Nephron progenitor cell (in vitro differentiated cells): ENCODE measurements at regions not wholly inside any gene's neighbourhood (a gene's known extent, or its start where the extent isn't known, plus 50 kb on each side); places are given as distances from the start of the nearest gene placed in this dataset.
"Not testable (repeated sequence)": the region's sequence is repeated elsewhere in the genome, so short reads cannot be mapped to it uniquely, and the experiment has no call there.

Experiments used
- DNase-seq: peaks from one replicate; pipeline ENCODE4 v3.0.0; 2021
- H3K27ac Mint-ChIP-seq: 2 replicates; pipeline ENCODE4 v1.8.0; 2021; ENCODE audit warnings: mild to moderate bottlenecking, moderate library complexity, mixed read lengths
- H3K27me3 Mint-ChIP-seq: 2 replicates; pipeline ENCODE4 v1.8.0; 2021; ENCODE audit warnings: mild to moderate bottlenecking, low read depth, mixed read lengths; ENCODE audit not compliant: poor library complexity
- H3K36me3 Mint-ChIP-seq: 2 replicates; pipeline ENCODE4 v1.8.0; 2021; ENCODE audit warnings: low read depth, mixed read lengths
- H3K4me1 Mint-ChIP-seq: 2 replicates; pipeline ENCODE4 v1.8.0; 2021; ENCODE audit warnings: mixed read lengths
- H3K4me3 Mint-ChIP-seq: 2 replicates; pipeline ENCODE4 v1.8.0; 2021; ENCODE audit warnings: mild to moderate bottlenecking, moderate library complexity, mixed read lengths
- H3K9me3 Mint-ChIP-seq: 2 replicates; pipeline ENCODE4 v1.8.0; 2021; ENCODE audit warnings: mild to moderate bottlenecking, moderate library complexity, mixed read lengths
- TF ChIP-seq, protein P1 (sequence below): fragments of 200-600 bp; sonication (generic); IDR thresholded peaks from 2 replicates; pipeline ENCODE4 v1.5.0; 2021; ENCODE audit warnings: antibody characterized with exemption

DNA sequence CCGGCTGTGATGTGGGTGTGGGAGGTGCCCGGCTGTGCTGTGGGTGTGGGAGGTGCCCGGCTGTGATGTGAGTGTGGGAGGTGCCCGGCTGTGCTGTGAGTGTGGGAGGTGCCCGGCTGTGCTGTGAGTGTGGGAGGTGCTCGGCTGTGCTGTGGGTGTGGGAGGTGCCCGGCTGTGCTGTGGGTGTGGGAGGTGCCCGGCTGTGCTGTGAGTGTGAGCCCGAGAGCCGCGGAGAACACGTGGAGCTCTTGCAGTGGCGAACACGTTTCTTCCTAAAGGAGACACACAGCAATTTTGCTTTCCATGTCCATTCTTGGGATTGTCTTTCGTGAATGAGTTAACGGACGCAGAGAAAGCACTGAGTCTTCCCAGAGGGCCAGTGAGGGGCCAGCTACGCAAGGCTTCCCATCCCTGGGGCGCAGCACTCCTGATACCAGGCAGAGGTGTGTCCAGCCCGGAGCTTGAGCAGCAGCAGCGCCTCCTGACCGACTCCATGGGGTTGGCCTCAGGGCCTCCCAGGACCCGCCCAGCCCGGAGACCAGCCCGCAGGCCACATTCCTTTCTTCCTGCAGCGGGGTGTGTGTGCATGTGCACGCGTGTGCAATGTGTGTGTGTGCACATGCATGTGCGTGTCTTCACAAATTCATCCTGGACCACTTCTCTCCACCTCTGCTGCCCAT lies 245.0 kb upstream of the B3GAT1 start:
- TF ChIP-seq, protein P1, sequence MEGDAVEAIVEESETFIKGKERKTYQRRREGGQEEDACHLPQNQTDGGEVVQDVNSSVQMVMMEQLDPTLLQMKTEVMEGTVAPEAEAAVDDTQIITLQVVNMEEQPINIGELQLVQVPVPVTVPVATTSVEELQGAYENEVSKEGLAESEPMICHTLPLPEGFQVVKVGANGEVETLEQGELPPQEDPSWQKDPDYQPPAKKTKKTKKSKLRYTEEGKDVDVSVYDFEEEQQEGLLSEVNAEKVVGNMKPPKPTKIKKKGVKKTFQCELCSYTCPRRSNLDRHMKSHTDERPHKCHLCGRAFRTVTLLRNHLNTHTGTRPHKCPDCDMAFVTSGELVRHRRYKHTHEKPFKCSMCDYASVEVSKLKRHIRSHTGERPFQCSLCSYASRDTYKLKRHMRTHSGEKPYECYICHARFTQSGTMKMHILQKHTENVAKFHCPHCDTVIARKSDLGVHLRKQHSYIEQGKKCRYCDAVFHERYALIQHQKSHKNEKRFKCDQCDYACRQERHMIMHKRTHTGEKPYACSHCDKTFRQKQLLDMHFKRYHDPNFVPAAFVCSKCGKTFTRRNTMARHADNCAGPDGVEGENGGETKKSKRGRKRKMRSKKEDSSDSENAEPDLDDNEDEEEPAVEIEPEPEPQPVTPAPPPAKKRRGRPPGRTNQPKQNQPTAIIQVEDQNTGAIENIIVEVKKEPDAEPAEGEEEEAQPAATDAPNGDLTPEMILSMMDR: no peak
- H3K9me3 Mint-ChIP-seq: peaks cover 13% of the 10 kb centered on the region
- DNase-seq: no peak
- no peak overlapping the region for H3K4me3 Mint-ChIP-seq
- peaks cover 20% of the 10 kb centered on the region for H3K27me3 Mint-ChIP-seq
- H3K4me1 Mint-ChIP-seq: peaks cover 27% of the 10 kb centered on the region
- H3K27ac Mint-ChIP-seq: no peak overlapping the region
- no peaks in the 10 kb centered on the region for H3K36me3 Mint-ChIP-seq

DNA sequence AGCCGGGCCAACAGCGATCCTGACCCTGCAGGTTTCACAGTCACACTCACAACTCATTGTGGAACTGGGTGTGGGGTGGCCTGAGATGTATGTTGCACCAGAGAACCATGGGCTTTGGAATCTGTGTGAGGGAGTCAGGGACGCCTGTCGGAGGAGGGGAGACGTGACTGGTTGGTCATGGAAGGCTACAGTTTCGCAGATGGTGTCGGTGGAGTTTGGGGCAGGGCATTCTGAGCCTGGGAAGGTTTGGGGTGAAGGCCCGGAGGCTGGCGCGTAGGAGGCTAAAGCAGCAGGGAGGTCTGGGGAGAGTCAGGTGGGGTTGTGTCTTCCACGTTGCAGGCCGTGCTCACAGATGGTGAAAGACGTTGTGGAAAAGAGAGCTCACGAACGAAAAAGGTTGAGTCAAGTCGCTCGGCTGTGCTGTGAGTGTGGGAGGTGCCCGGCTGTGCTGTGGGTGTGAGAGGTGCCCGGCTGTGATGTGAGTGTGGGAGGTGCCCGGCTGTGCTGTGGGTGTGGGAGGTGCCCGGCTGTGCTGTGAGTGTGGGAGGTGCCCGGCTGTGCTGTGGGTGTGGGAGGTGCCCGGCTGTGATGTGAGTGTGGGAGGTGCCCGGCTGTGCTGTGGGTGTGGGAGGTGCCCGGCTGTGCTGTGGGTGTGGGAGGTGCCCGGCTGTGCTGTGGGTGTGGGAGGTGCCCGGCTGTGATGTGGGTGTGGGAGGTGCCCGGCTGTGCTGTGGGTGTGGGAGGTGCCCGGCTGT lies 244.2 kb upstream of the B3GAT1 start:
- not testable (repeated sequence) for H3K36me3 Mint-ChIP-seq, DNase-seq
- H3K27ac Mint-ChIP-seq: peak overlapping the region; percentile 62
- peaks cover 27% of the 10 kb centered on the region for H3K4me1 Mint-ChIP-seq
- H3K9me3 Mint-ChIP-seq: peaks cover 13% of the 10 kb centered on the region
- peaks cover 20% of the 10 kb centered on the region for H3K27me3 Mint-ChIP-seq
- peak overlapping the region; percentile 2 for H3K4me3 Mint-ChIP-seq

DNA sequence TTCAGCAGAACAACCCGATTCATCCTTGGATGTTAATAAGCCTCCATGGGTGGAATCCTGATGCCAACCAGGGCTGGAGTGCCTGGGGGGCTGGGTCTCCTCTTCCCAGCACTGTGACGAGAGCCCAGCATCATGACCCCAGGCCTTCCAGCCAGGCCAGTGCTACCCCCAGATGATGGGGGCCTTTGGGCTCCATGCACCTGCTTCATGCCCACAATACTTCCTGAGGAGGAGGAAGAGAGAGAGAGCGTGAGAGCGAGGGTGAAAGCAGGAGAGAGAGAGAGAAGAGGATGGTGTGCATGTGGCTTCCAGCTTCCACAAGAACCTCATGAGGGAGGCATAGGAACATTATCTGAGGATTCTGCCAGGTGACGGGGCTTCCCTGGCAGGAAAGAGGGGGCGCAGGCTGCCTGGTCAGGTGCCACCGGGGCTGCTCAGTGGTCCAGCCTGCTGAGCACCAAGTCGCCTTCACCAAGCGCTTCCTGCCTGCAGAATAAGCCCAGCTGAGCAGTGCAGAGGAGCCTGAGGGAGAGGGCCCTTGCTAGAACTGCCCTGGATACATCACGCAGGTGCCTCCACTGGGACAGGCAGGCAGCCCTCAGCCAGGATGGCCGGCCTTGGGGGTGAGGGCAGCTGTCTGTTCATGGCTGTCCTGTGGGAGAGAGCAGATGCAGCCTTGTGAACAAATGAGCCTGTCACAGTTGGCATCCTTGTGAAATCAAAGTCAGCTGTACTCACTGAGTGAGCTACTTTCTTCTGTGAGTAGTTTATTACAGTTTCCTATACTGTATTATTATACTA lies 243.3 kb upstream of the B3GAT1 start:
- peaks cover 27% of the 10 kb centered on the region for H3K4me1 Mint-ChIP-seq
- DNase-seq: no peak
- peak overlapping the region; percentile 24 for H3K27ac Mint-ChIP-seq
- TF ChIP-seq, protein P1: no peak
- H3K9me3 Mint-ChIP-seq: peaks cover 9% of the 10 kb centered on the region
- H3K4me3 Mint-ChIP-seq: no peak overlapping the region
- peaks cover 20% of the 10 kb centered on the region for H3K27me3 Mint-ChIP-seq
- H3K36me3 Mint-ChIP-seq: no peaks in the 10 kb centered on the region

DNA sequence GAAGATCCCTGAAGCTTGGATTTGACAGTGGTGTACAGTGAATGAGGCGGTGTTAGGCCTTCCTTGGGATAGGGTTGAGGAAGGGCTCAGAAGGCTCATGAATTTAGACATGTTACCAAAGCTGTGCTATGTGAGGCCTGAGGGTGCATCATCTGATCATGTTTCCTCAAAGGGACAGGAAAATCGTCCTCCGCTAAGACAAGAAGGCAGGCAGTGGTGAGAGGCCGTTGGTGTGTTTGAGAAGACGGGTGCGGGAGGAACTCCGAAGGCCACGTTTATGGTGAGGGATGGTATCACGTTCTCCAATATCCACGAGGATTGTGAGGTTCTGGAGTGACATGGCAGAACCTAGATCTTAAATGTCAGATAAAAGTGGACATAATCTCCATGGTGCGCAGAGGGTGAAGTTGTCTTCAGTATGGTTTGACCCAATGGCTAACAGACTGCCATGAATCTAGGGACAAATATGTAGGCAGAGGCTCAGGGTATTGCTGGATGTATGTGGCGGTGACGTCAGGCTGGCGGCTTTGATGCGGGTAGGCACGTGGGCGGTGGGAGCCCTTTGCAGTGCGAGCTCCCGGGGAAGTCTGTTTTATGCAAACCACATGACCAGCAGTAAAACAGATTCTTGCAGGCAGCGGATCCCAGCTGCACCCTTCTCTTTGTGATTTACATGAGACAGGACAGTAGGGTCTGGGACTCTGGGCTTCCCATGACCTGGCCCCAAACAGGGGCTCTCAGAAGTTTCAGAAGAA lies 242.3 kb upstream of the B3GAT1 start:
- no peak overlapping the region for H3K4me3 Mint-ChIP-seq
- H3K27ac Mint-ChIP-seq: no peak overlapping the region
- no peak for DNase-seq
- H3K9me3 Mint-ChIP-seq: peaks cover 4% of the 10 kb centered on the region
- H3K36me3 Mint-ChIP-seq: no peaks in the 10 kb centered on the region
- H3K27me3 Mint-ChIP-seq: peaks cover 23% of the 10 kb centered on the region
- TF ChIP-seq, protein P1: no peak
- H3K4me1 Mint-ChIP-seq: peaks cover 27% of the 10 kb centered on the region

DNA sequence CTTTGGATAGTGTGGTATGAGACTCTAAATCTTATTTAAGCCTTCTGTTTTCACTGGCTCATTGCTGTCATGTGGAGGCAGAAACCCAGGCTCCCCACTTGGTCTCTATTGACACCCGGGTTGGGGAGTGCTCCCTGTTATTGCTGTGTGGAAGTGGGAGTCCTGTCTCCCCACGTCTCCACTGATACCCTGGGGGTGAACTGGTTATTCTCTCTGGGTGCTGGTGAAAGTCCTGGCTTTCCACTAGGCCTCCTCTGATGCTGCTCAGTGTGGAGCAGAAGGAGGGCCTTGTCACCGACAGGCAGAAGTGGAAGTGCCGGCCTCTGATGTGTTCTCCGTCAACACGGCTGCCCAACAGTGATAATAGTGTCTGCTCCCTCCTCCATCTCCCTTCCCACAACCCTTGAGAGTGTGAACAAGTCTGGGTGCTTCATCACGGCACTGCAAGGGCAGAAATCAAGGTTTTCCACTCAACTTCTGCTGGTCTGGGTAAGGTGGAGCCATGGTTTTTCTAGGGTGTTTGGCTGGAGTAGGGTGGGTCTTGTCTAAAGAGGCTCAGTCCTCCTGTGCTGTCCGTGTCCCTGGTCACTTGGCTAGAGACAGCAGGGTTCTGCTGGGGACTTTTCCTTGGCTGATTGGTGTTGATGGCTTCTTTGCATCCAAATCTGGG lies 240.7 kb upstream of the B3GAT1 start:
- DNase-seq: no peak
- H3K27ac Mint-ChIP-seq: no peak overlapping the region
- peaks cover 26% of the 10 kb centered on the region for H3K27me3 Mint-ChIP-seq
- peaks cover 27% of the 10 kb centered on the region for H3K4me1 Mint-ChIP-seq
- no peak overlapping the region for H3K4me3 Mint-ChIP-seq
- TF ChIP-seq, protein P1: no peak
- no peaks in the 10 kb centered on the region for H3K36me3 Mint-ChIP-seq
- peaks cover 4% of the 10 kb centered on the region for H3K9me3 Mint-ChIP-seq
